IMR-90 (cell line): ENCODE measurements at regions not wholly inside any gene's neighbourhood (a gene's known extent, or its start where the extent isn't known, plus 50 kb on each side); places are given as distances from the start of the nearest gene placed in this dataset.

ENCODE experiments used
- ATAC-seq: fragments of 200-7000 bp; cut with Tn5 transposase; 2 replicates; pipeline ENCODE4 v1.9.1; 2020; ENCODE audit warnings: low read depth, mild to moderate bottlenecking, moderate library complexity
- BruUV-seq: library from RNA; stranded (reverse); fragments of 400-500 nt; replicated peaks from 2 replicates; lab custom pipeline; 2021; lab: Mats Ljungman, UMichigan
- CTCF ChIA-PET: fragments of 300-600 bp; formaldehyde crosslinking; extraction: SDS; loops from one replicate; lab custom pipeline; 2021; ENCODE audit warnings: antibody characterized with exemption; lab: Yijun Ruan, JAX
- POLR2A ChIA-PET: fragments of 300-600 bp; sonication (Branson Sonifier 250); formaldehyde crosslinking; loops from one replicate; lab custom pipeline; 2022; ENCODE audit warnings: antibody characterized with exemption; ENCODE audit not compliant: unreplicated experiment; lab: Charles Lee
- DNase-seq: peaks from one replicate; pipeline ENCODE4 v3.0.0; 2013
- H2AFZ ChIP-seq: replicated peaks from 2 replicates; pipeline ENCODE3; 2013; ENCODE audit warnings: low read length, mild to moderate bottlenecking; ENCODE audit not compliant: poor library complexity
- H2AK5ac ChIP-seq: 2 replicates; pipeline ENCODE4 v1.6.1; 2013; ENCODE audit warnings: low read depth, low read length, inconsistent platforms
- H2AK9ac ChIP-seq: replicated peaks from 2 replicates; pipeline ENCODE3; 2013; ENCODE audit warnings: mild to moderate bottlenecking, low read depth, low read length, moderate library complexity; ENCODE audit not compliant: poor library complexity
- H2BK120ac ChIP-seq: 2 replicates; pipeline ENCODE4 v1.6.1; 2013; ENCODE audit warnings: low read depth, low read length, inconsistent platforms
- H2BK15ac ChIP-seq: 3 replicates; pipeline ENCODE4 v1.6.1; 2013; ENCODE audit warnings: low read depth, low read length, inconsistent platforms
- H2BK20ac ChIP-seq: 2 replicates; pipeline ENCODE4 v1.6.1; 2013; ENCODE audit warnings: low read depth, mild to moderate bottlenecking, inconsistent platforms, low read length, moderate library complexity
- H2BK5ac ChIP-seq: 2 replicates; pipeline ENCODE4 v1.6.1; 2013; ENCODE audit warnings: mild to moderate bottlenecking, low read depth, low read length, inconsistent platforms; ENCODE audit not compliant: poor library complexity, severe bottlenecking
- H3K14ac ChIP-seq: replicated peaks from 2 replicates; pipeline ENCODE4 v1.6.1; 2013; ENCODE audit warnings: low read depth, low read length, inconsistent platforms
- H3K18ac ChIP-seq: 2 replicates; pipeline ENCODE4 v1.6.1; 2013; ENCODE audit warnings: low read depth, low read length, control low read depth
- H3K23ac ChIP-seq: 2 replicates; pipeline ENCODE4 v1.6.1; 2013; ENCODE audit warnings: low read depth, low read length, inconsistent platforms
- H3K27ac ChIP-seq: 2 replicates; pipeline ENCODE4 v1.5.1; 2013; ENCODE audit warnings: mild to moderate bottlenecking, control low read depth, low read length; ENCODE audit not compliant: insufficient read depth
- H3K27me3 ChIP-seq: 2 replicates; pipeline ENCODE4 v1.6.1; 2013; ENCODE audit warnings: low read length; ENCODE audit not compliant: control insufficient read depth, insufficient read depth
- H3K36me3 ChIP-seq: 2 replicates; pipeline ENCODE4 v1.6.1; 2013; ENCODE audit warnings: low read length, mixed read lengths; ENCODE audit not compliant: control insufficient read depth, insufficient read depth
- H3K4ac ChIP-seq: 2 replicates; pipeline ENCODE4 v1.6.1; 2013; ENCODE audit warnings: low read depth, low read length, inconsistent platforms
- H3K4me1 ChIP-seq: 2 replicates; pipeline ENCODE4 v1.6.1; 2013; ENCODE audit warnings: low read length, mixed read lengths; ENCODE audit not compliant: control insufficient read depth, insufficient read depth
- H3K4me2 ChIP-seq: 2 replicates; pipeline ENCODE4 v1.6.1; 2013; ENCODE audit warnings: low read depth, mild to moderate bottlenecking, control low read depth, low read length, moderate library complexity
- H3K4me3 ChIP-seq: 2 replicates; pipeline ENCODE4 v1.5.1; 2013; ENCODE audit warnings: low read depth, mild to moderate bottlenecking, control low read depth, low read length, moderate library complexity; ENCODE audit not compliant: insufficient read depth
- H3K56ac ChIP-seq: 2 replicates; pipeline ENCODE4 v1.6.1; 2013; ENCODE audit warnings: low read length, inconsistent platforms; ENCODE audit not compliant: insufficient read depth; ENCODE audit errors: extremely low read depth
- H3K79me1 ChIP-seq, 2 experiments: 2 replicates each; pipeline ENCODE4 v1.6.1; 2013; ENCODE audit warnings: low read length in 2 of 2, inconsistent platforms in 1 of 2, low read depth in 1 of 2
- H3K9ac ChIP-seq: 2 replicates; pipeline ENCODE4 v1.6.1; 2013; ENCODE audit warnings: low read depth, low read length, control low read depth
- H3K9me1 ChIP-seq: 2 replicates; pipeline ENCODE4 v1.6.1; 2013; ENCODE audit warnings: low read length, inconsistent platforms; ENCODE audit not compliant: insufficient read depth
- H3K9me3 ChIP-seq: 2 replicates; pipeline ENCODE4 v1.6.1; 2013; ENCODE audit warnings: low read length; ENCODE audit not compliant: control insufficient read depth, insufficient read depth
- H4K20me1 ChIP-seq: 2 replicates; pipeline ENCODE4 v1.6.1; 2013; ENCODE audit warnings: low read length, inconsistent platforms; ENCODE audit not compliant: insufficient read depth
- H4K5ac ChIP-seq: 2 replicates; pipeline ENCODE4 v1.6.1; 2013; ENCODE audit warnings: mild to moderate bottlenecking, low read depth, low read length, control low read depth
- H4K8ac ChIP-seq, 2 experiments: 2 replicates each; pipeline ENCODE4 v1.6.1; 2013; ENCODE audit warnings: low read depth in 2 of 2, low read length in 2 of 2, control low read depth in 1 of 2, inconsistent platforms in 1 of 2
- H4K91ac ChIP-seq: 2 replicates; pipeline ENCODE4 v1.6.1; 2013; ENCODE audit warnings: low read depth, low read length, inconsistent platforms; ENCODE audit not compliant: insufficient read depth
- BHLHE40 ChIP-seq: fragments of 150-350 bp; IDR thresholded peaks from 2 replicates; pipeline ENCODE4 v1.6.1; 2016; ENCODE audit warnings: mild to moderate bottlenecking, low read depth, low read length
- CEBPB ChIP-seq: IDR thresholded peaks from 2 replicates; pipeline ENCODE4 v1.6.1; 2012; ENCODE audit warnings: low read depth, low read length, improper control_type of control experiment
- CHD1 ChIP-seq: IDR thresholded peaks from 2 replicates; pipeline ENCODE4 v1.6.1; 2012; ENCODE audit warnings: low read depth, low read length, improper control_type of control experiment
- FOS ChIP-seq: fragments of 150-350 bp; IDR thresholded peaks from 2 replicates; pipeline ENCODE4 v1.6.1; 2016; ENCODE audit warnings: low read depth, low read length
- MAFK ChIP-seq: IDR thresholded peaks from 2 replicates; pipeline ENCODE4 v1.6.1; 2012; ENCODE audit warnings: low read depth, low read length, improper control_type of control experiment
- MAZ ChIP-seq: IDR thresholded peaks from 2 replicates; pipeline ENCODE4 v1.6.1; 2012; ENCODE audit warnings: low read depth, mild to moderate bottlenecking, low read length, improper control_type of control experiment, moderate library complexity, borderline replicate concordance
- MXI1 ChIP-seq: IDR thresholded peaks from 2 replicates; pipeline ENCODE4 v1.6.1; 2012; ENCODE audit warnings: low read depth, mild to moderate bottlenecking, low read length, moderate library complexity, borderline replicate concordance
- NFE2L2 ChIP-seq: fragments of 150-350 bp; IDR thresholded peaks from 2 replicates; pipeline ENCODE4 v1.6.1; 2016; ENCODE audit warnings: low read depth, mild to moderate bottlenecking, low read length
- POLR2A ChIP-seq: IDR thresholded peaks from 2 replicates; pipeline ENCODE4 v1.6.1; 2012; ENCODE audit warnings: mild to moderate bottlenecking, low read depth, low read length
- RAD21 ChIP-seq: IDR thresholded peaks from 2 replicates; pipeline ENCODE4 v1.6.1; 2012; ENCODE audit warnings: low read length, improper control_type of control experiment
- RCOR1 ChIP-seq: IDR thresholded peaks from 2 replicates; pipeline ENCODE4 v1.6.1; 2012; ENCODE audit warnings: mild to moderate bottlenecking, low read length, improper control_type of control experiment; ENCODE audit not compliant: insufficient replicate concordance
- RFX5 ChIP-seq: IDR thresholded peaks from 2 replicates; pipeline ENCODE4 v1.8.0; 2012; ENCODE audit warnings: low read depth, mild to moderate bottlenecking, low read length, moderate library complexity
- SMC3 ChIP-seq: fragments of 150-350 bp; IDR thresholded peaks from 2 replicates; pipeline ENCODE4 v1.6.1; 2016; ENCODE audit warnings: low read depth, mild to moderate bottlenecking, antibody characterized with exemption, low read length, moderate library complexity
- WGBS, 2 experiments: methylation state at CpG; one replicate each; pipeline versions ENCODE4 v1.1.5 to v1.1.7; 2013; ENCODE audit warnings: missing lambda C conversion rate in 2 of 2; ENCODE audit not compliant: insufficient read length in 1 of 2; ENCODE audit errors: extremely low coverage in 2 of 2; 5-methylcytosine and 5-hydroxymethylcytosine counted together
- dilution Hi-C: fragments of 300-500 bp; cut with HindIII; formaldehyde crosslinking; loops from one replicate; pipeline ENCODE4 v1.14.3; 2018; ENCODE audit warnings: low sequenced_read_pairs; ENCODE audit not compliant: unreplicated experiment
- in situ Hi-C: fragments of 300-500 bp; cut with MboI; formaldehyde crosslinking; loops from 3 replicates; pipeline ENCODE4 v1.14.3; 2019; ENCODE audit warnings: low sequenced_read_pairs, inconsistent platforms, mixed read lengths
- intact Hi-C: fragments of 100-400 bp; cut with micrococcal nuclease; formaldehyde crosslinking; loops from 2 replicates; pipeline ENCODE4 v1.10.0; 2022
- TF ChIP-seq, protein P1 (sequence below): fragments of 150-350 bp; IDR thresholded peaks from 2 replicates; pipeline ENCODE4 v1.6.1; 2017; ENCODE audit warnings: mild to moderate bottlenecking, antibody characterized with exemption, low read length, low read depth
- TF ChIP-seq, protein P2 (sequence below): conservative IDR thresholded peaks from 2 replicates; pipeline ENCODE4 v1.5.1; 2012; ENCODE audit warnings: mild to moderate bottlenecking, low read depth, low read length, improper control_type of control experiment
- TF ChIP-seq, protein P3 (sequence below): fragments of 150-350 bp; IDR thresholded peaks from 2 replicates; pipeline ENCODE4 v1.6.1; 2016; ENCODE audit warnings: low read depth, mild to moderate bottlenecking, low read length, moderate library complexity, borderline replicate concordance

DNA sequence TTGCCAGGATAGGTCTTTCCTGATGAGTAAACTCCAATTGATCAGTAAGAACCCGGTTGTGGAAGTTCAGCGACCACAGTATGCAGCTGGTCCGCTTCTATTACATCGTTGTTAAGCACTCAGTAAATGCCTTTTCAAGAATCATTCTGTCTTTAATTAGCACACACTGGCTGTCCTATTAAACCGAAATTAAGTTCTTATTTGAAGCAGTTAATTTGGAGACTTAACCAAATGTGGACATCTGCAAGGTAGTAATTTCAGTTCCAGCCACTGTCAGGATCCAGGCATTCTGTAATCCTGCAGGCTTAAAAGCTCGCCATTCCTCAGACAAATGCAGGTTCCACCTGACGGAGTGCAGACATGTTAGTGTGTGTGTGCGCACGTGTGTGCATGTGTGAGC is 254.6 kb downstream of the IRX2 start:
- Histone ChIP-seq H3K9me1 (no peaks in the 10 kb centered on the region), H2BK5ac (no peak overlapping the region), H3K4ac (no peak overlapping the region), H3K9ac (no peak overlapping the region), H3K27me3 (no peaks in the 10 kb centered on the region), H3K4me1 (no peaks in the 10 kb centered on the region), H4K5ac (no peak overlapping the region), H3K4me3 (no peak overlapping the region), H3K36me3 (no peaks in the 10 kb centered on the region), H2AK9ac (no peak overlapping the region), H3K56ac (no peak overlapping the region), H2BK120ac (no peak overlapping the region), H4K20me1 (no peaks in the 10 kb centered on the region), H3K27ac (no peak overlapping the region), H3K18ac (no peak overlapping the region), H4K91ac (no peak overlapping the region), H3K79me1 (no peaks in the 10 kb centered on the region), H3K23ac (no peak overlapping the region), H3K14ac (no peak overlapping the region), H2BK20ac (no peak overlapping the region), H4K8ac (no peak overlapping the region), H3K4me2 (no peak overlapping the region), H2BK15ac (no peak overlapping the region), H2AFZ (no peak overlapping the region), H3K9me3 (peaks cover 29% of the 10 kb centered on the region), H2AK5ac (no peak overlapping the region)
- dilution Hi-C loops = no loop called here
- BruUV-seq = no TSS peak
- in situ Hi-C loops = no loop called here
- ChIA-PET CTCF (no interaction called here), POLR2A (no interaction called here)
- no peak for ATAC-seq
- DNase-seq = no peak
- WGBS, 2 experiments = 86% methylated on average over 4 of the region's 9 CpGs; no CpG with 5 or more reads in 1 of the 2 experiments
- TF ChIP-seq RCOR1 = no peak
- no peak for TF ChIP-seq POLR2A
- TF ChIP-seq MAZ = no peak
- TF ChIP-seq MXI1 = no peak
- no peak for TF ChIP-seq NFE2L2
- TF ChIP-seq, protein P1, sequence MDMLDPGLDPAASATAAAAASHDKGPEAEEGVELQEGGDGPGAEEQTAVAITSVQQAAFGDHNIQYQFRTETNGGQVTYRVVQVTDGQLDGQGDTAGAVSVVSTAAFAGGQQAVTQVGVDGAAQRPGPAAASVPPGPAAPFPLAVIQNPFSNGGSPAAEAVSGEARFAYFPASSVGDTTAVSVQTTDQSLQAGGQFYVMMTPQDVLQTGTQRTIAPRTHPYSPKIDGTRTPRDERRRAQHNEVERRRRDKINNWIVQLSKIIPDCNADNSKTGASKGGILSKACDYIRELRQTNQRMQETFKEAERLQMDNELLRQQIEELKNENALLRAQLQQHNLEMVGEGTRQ = no peak
- TF ChIP-seq, protein P2, sequence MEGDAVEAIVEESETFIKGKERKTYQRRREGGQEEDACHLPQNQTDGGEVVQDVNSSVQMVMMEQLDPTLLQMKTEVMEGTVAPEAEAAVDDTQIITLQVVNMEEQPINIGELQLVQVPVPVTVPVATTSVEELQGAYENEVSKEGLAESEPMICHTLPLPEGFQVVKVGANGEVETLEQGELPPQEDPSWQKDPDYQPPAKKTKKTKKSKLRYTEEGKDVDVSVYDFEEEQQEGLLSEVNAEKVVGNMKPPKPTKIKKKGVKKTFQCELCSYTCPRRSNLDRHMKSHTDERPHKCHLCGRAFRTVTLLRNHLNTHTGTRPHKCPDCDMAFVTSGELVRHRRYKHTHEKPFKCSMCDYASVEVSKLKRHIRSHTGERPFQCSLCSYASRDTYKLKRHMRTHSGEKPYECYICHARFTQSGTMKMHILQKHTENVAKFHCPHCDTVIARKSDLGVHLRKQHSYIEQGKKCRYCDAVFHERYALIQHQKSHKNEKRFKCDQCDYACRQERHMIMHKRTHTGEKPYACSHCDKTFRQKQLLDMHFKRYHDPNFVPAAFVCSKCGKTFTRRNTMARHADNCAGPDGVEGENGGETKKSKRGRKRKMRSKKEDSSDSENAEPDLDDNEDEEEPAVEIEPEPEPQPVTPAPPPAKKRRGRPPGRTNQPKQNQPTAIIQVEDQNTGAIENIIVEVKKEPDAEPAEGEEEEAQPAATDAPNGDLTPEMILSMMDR = no peak
- no peak for TF ChIP-seq RFX5
- TF ChIP-seq MAFK = no peak
- TF ChIP-seq FOS = no peak
- no peak for TF ChIP-seq BHLHE40
- TF ChIP-seq CHD1 = no peak
- TF ChIP-seq SMC3 = no peak
- TF ChIP-seq CEBPB = no peak
- TF ChIP-seq, protein P3, sequence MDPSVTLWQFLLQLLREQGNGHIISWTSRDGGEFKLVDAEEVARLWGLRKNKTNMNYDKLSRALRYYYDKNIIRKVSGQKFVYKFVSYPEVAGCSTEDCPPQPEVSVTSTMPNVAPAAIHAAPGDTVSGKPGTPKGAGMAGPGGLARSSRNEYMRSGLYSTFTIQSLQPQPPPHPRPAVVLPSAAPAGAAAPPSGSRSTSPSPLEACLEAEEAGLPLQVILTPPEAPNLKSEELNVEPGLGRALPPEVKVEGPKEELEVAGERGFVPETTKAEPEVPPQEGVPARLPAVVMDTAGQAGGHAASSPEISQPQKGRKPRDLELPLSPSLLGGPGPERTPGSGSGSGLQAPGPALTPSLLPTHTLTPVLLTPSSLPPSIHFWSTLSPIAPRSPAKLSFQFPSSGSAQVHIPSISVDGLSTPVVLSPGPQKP = no peak
- TF ChIP-seq RAD21 = no peak
- intact Hi-C loops = no loop called here
